ENCODE measurements at regions not wholly inside any gene's neighbourhood (a gene's known extent, or its start where the extent isn't known, plus 50 kb on each side); places are given as distances from the start of the nearest gene placed in this dataset.

DNA sequence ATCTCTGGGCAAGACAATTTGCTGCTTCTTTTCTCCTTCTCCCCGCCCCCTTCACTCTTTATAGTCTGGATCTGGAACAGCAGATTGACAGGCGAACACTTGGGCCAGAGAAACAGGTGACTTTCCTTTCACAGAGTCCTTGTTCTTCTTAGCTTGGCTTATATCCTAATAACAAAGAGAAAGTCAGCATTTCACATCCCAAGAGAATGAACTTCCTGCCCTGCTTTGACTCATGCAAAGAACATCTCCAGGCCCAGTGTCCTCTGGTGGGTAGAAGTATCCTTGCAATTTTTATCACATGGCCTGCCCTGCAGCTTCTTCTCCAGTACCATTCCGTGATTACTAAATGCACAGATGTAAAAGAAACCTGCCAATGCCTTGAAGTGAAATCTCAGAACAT is 764.4 kb downstream of the ADGRL2 start:
- TF ChIP-seq CTCF (IDR thresholded peaks at IDR 0.05; ENCODE audit: low read depth, low read length), result peak; percentile 39
- in situ Hi-C loops (cut with HindIII; ENCODE audit: low sequenced_read_pairs), result no loop called here
- DNase-seq (ENCODE audit: low read depth, low spot score), result peak; percentile 90
- H3K4me3 ChIP-seq (ENCODE audit: low read depth, low read length), result no peak overlapping the region

DNA sequence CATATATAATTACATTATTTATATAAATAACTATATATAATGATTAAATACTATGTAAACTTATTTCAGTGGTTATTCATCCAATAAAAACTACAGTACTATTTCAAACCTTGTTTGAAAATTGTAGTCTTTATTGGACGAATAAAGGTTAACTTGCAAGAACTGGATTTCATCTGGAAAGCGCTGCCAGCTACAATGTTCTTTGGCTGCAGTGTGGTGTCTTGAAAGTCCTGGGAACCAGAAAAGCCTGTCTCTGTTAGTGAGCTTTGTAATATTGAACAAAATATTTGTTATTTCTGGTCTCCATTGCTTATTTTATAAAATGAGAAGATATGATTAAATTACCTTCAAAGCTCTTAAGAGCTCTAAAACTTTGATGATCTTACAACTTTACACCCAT is 763.6 kb downstream of the ADGRL2 start:
- H3K4me3 ChIP-seq (ENCODE audit: low read depth, low read length), result no peak overlapping the region
- in situ Hi-C loops (cut with HindIII; ENCODE audit: low sequenced_read_pairs), result no loop called here
- TF ChIP-seq CTCF (IDR thresholded peaks at IDR 0.05; ENCODE audit: low read depth, low read length), result no peak
- no peak for DNase-seq (ENCODE audit: low read depth, low spot score)

- no peak for TF ChIP-seq CTCF (IDR thresholded peaks at IDR 0.05; ENCODE audit: low read depth, low read length)
- in situ Hi-C loops (cut with HindIII; ENCODE audit: low sequenced_read_pairs), result no loop called here
- DNase-seq (ENCODE audit: low read depth, low spot score), result peak; percentile 18
- no peak overlapping the region for H3K4me3 ChIP-seq (ENCODE audit: low read depth, low read length)
Observed at GRCh38 chr1:82562448-82562847, 761.7 kb downstream of the ADGRL2 start.

GRCh38 chr1:82560566-82560965 is 759.8 kb downstream of the ADGRL2 start:
- DNase-seq (ENCODE audit: low read depth, low spot score), result no peak
- TF ChIP-seq CTCF (IDR thresholded peaks at IDR 0.05; ENCODE audit: low read depth, low read length), result no peak
- in situ Hi-C loops (cut with HindIII; ENCODE audit: low sequenced_read_pairs), result no loop called here
- H3K4me3 ChIP-seq (ENCODE audit: low read depth, low read length), result no peak overlapping the region

GRCh38 chr1:82555501-82555900 is 754.8 kb downstream of the ADGRL2 start:
- in situ Hi-C loops (cut with HindIII; ENCODE audit: low sequenced_read_pairs), result no loop called here

GRCh38 chr1:82549841-82550240 is 749.1 kb downstream of the ADGRL2 start:
- no peak overlapping the region for H3K4me3 ChIP-seq (ENCODE audit: low read depth, low read length)
- no peak for DNase-seq (ENCODE audit: low read depth, low spot score)
- in situ Hi-C loops (cut with HindIII; ENCODE audit: low sequenced_read_pairs), result no loop called here
- no peak for TF ChIP-seq CTCF (IDR thresholded peaks at IDR 0.05; ENCODE audit: low read depth, low read length)

More at GRCh38 chr1:82555501-82555900, 754.8 kb downstream of the ADGRL2 start:
- H3K4me3 ChIP-seq (ENCODE audit: low read depth, low read length), result no peak overlapping the region
- no peak for TF ChIP-seq CTCF (IDR thresholded peaks at IDR 0.05; ENCODE audit: low read depth, low read length)
- no peak for DNase-seq (ENCODE audit: low read depth, low spot score)

DNA sequence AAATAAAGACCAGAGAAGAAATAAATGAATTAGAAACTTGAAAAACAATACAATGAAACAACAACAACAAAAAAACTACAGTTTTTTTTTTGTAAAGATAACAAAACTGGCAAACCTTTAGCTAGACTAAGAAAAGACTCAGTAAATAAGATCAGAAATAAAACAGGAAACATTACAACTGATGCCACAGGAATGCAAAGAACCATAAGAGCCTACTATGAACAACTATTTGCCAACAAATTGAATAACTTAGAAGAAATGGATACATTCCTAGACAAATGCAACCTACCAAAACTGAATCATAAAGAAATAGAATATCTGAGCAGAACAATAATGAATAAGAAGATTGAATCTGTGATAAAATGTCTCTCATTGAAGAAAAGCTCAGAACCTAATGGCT is 742.0 kb downstream of the ADGRL2 start:
- no peak overlapping the region for H3K4me3 ChIP-seq (ENCODE audit: low read depth, low read length)
- no peak for TF ChIP-seq CTCF (IDR thresholded peaks at IDR 0.05; ENCODE audit: low read depth, low read length)
- in situ Hi-C loops (cut with HindIII; ENCODE audit: low sequenced_read_pairs), result no loop called here
- DNase-seq (ENCODE audit: low read depth, low spot score), result peak; percentile 30

All from astrocyte of the spinal cord (primary cell).